HUES64 (cell line): ENCODE measurements at regions not wholly inside any gene's neighbourhood (a gene's known extent, or its start where the extent isn't known, plus 50 kb on each side); places are given as distances from the start of the nearest gene placed in this dataset.
A peak's percentile ranks its signal among the peaks of the same experiment; 100 is the strongest.

ENCODE experiments used
- H3K27ac ChIP-seq: 2 replicates; pipeline ENCODE4 v1.7.0; 2013; ENCODE audit warnings: low read depth, low read length, inconsistent platforms
- H3K27me3 ChIP-seq: 2 replicates; pipeline ENCODE4 v1.6.1; 2013; ENCODE audit warnings: mild to moderate bottlenecking, low read length; ENCODE audit not compliant: insufficient read depth
- H3K36me3 ChIP-seq: 2 replicates; pipeline ENCODE4 v1.6.1; 2013; ENCODE audit warnings: mild to moderate bottlenecking, low read length; ENCODE audit not compliant: insufficient read depth
- H3K4me1 ChIP-seq: 2 replicates; pipeline ENCODE4 v1.6.1; 2013; ENCODE audit warnings: mild to moderate bottlenecking, low read length, moderate library complexity; ENCODE audit not compliant: insufficient read depth
- H3K4me3 ChIP-seq: 2 replicates; pipeline ENCODE4 v1.5.1; 2013; ENCODE audit warnings: mild to moderate bottlenecking, low read length, moderate library complexity
- H3K9ac ChIP-seq: 2 replicates; pipeline ENCODE4 v1.6.1; 2013; ENCODE audit warnings: mild to moderate bottlenecking, low read depth, low read length
- H3K9me3 ChIP-seq: 2 replicates; pipeline ENCODE4 v1.6.1; 2013; ENCODE audit warnings: low read depth, low read length; ENCODE audit not compliant: insufficient read depth
- WGBS: fragments of 150-250, 120-280 bp; methylation state at CpG from one replicate; pipeline ENCODE4 v1.1.7; 2013; ENCODE audit warnings: missing lambda C conversion rate; 5-methylcytosine and 5-hydroxymethylcytosine counted together

DNA sequence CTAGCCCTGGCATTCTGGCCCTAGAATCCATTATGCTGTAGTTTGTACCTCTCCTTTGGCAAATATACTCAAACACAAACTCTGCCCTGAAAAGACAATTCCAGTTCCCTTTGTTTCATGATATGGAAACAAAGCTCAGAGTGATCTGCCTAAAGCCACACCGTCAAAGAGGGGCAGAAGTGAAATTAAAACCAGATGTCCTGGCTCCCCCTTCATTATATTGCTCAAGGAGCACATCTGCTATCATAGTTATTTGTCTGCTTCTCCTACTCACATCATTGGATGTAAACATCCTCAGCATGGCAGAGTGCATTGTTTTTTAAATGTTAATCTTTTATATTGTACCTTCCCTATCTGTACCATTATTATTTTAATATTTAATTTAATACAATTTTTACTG, 266.7 kb upstream of the SMARCA2 start:
- 85% methylated on average over 1 of the region's 1 CpG for WGBS
- no peaks in the 10 kb centered on the region for H3K36me3 ChIP-seq
- H3K27ac ChIP-seq, result no peak overlapping the region
- no peaks in the 10 kb centered on the region for H3K27me3 ChIP-seq
- peaks cover 7% of the 10 kb centered on the region; the same call in 1 of the 2 replicates for H3K9me3 ChIP-seq
- H3K9ac ChIP-seq, result no peak overlapping the region
- H3K4me3 ChIP-seq, result no peak overlapping the region
- peaks cover 2% of the 10 kb centered on the region; the same call in 1 of the 2 replicates for H3K4me1 ChIP-seq

DNA sequence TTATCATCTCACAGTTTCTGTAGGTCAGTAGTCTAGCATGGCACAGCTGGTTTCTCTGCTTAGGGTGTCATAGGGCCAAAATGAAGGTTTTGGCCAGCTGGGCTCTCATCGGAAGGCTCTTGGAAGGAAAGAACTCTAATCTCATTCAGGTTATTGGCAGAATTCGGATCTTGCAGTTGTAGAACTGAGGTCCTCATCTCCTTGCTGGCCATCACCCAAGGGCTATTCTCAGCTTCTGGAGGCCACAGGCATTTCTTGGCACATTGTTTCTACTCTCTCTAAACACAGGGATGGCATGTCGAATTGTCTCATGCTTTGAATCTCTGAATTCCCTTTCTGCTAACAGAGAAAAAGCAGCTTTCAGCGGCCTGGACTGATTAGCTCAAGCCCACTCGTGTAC, 258.0 kb upstream of the SMARCA2 start:
- no peaks in the 10 kb centered on the region for H3K36me3 ChIP-seq
- WGBS, result 95% methylated on average over 4 of the region's 5 CpGs
- H3K4me1 ChIP-seq, result no peaks in the 10 kb centered on the region
- H3K9me3 ChIP-seq, result no peaks in the 10 kb centered on the region
- H3K27ac ChIP-seq, result no peak overlapping the region
- H3K27me3 ChIP-seq, result no peaks in the 10 kb centered on the region
- H3K9ac ChIP-seq, result no peak overlapping the region
- no peak overlapping the region for H3K4me3 ChIP-seq

DNA sequence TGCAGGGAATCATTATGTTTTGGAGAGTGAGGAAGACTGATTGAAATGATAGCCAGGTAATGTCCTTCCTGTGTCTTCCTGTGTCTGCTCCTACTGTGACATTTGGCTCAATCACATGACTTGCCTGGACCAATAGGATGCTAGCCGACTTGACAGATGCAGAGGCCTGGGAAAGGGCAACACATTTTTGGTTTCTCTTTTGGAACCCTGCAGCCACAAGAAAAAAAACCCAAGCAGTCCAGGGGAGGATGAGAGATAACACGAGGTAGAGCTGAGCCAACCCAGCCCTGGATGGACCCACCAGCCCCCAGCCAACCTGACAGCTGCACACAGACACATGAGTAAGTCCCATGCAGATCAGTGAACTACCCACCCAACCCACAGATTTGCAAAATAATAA, 256.1 kb upstream of the SMARCA2 start:
- H3K27ac ChIP-seq, result no peak overlapping the region
- no peaks in the 10 kb centered on the region for H3K9me3 ChIP-seq
- no peaks in the 10 kb centered on the region for H3K4me1 ChIP-seq
- H3K9ac ChIP-seq, result no peak overlapping the region
- H3K27me3 ChIP-seq, result no peaks in the 10 kb centered on the region
- WGBS, result 79% methylated on average over 2 of the region's 2 CpGs
- H3K4me3 ChIP-seq, result no peak overlapping the region
- H3K36me3 ChIP-seq, result no peaks in the 10 kb centered on the region

DNA sequence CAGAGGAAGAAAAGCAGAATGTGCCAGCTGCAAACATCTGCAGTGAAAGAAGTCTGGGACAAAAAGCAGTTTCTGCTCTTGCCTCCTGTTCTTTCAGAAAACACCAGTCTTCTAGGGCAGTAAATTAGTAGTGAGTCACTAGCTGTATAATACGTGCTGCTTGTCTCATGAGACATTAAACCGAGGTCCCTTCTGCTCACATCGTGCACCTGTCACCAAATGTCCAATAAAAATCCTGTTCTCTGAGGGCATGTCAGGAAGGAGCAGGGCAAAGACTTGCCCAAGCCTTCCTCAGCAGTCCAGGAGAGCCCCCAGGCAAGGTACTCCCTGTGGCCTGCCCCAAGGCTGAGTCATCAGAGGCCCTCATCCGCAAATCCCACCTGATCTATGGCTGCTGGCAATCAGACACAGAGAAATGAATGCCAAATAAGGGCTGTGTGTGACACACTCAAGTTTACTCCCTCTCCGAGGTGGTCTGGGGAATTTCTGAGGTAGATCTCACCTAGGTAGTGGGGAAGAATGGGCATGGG, 255.3 kb upstream of the SMARCA2 start:
- no peak overlapping the region for H3K27ac ChIP-seq
- 77% methylated on average over 5 of the region's 5 CpGs for WGBS
- H3K27me3 ChIP-seq, result no peaks in the 10 kb centered on the region
- H3K4me1 ChIP-seq, result no peaks in the 10 kb centered on the region
- H3K36me3 ChIP-seq, result no peaks in the 10 kb centered on the region
- H3K4me3 ChIP-seq, result no peak overlapping the region
- H3K9ac ChIP-seq, result no peak overlapping the region
- no peaks in the 10 kb centered on the region for H3K9me3 ChIP-seq

DNA sequence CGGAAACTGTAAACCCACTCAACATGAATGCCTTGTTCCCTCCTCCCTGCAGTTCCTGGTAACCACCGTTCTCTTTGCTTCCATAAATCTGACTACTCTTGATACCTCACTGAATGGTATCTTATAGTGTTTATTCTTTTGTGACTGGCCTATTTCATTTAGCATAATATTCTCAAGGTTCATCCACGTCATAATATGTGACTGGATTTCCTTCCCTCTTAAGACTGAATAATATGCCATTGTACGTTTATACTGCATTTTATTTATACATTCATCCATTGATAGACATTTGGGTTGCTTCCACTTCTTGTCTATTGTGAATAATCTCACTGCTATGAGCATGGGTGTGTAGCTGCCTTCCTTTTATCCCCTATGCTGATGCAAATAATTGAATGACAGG, 253.3 kb upstream of the SMARCA2 start:
- no peaks in the 10 kb centered on the region for H3K4me1 ChIP-seq
- no peaks in the 10 kb centered on the region for H3K36me3 ChIP-seq
- H3K4me3 ChIP-seq, result no peak overlapping the region
- no peaks in the 10 kb centered on the region for H3K9me3 ChIP-seq
- no peak overlapping the region for H3K9ac ChIP-seq
- no peaks in the 10 kb centered on the region for H3K27me3 ChIP-seq
- 91% methylated on average over 4 of the region's 4 CpGs for WGBS
- H3K27ac ChIP-seq, result no peak overlapping the region

DNA sequence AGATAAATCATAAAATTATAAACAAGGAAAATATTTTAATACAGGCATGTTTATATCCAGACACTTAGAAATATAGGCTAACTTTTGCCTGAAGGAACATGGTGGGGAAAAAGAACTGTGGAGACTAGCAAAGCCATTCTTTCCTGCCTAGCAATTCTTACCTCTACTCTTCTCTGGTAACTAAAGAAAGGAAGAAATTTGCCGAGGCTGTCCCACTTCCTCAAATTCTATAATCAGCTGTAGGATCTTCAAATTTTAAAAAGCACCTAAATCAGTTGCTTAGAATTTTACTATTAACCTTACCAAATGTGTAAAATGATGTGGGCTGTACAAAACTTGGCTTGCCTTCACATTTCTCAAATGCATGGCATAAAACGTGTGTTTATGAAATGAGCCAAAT, 249.1 kb upstream of the SMARCA2 start:
- H3K9me3 ChIP-seq, result no peaks in the 10 kb centered on the region
- H3K9ac ChIP-seq, result no peak overlapping the region
- H3K4me1 ChIP-seq, result no peaks in the 10 kb centered on the region
- H3K4me3 ChIP-seq, result no peak overlapping the region
- WGBS, result 85% methylated on average over 2 of the region's 2 CpGs
- no peaks in the 10 kb centered on the region for H3K27me3 ChIP-seq
- no peaks in the 10 kb centered on the region for H3K36me3 ChIP-seq
- H3K27ac ChIP-seq, result no peak overlapping the region

DNA sequence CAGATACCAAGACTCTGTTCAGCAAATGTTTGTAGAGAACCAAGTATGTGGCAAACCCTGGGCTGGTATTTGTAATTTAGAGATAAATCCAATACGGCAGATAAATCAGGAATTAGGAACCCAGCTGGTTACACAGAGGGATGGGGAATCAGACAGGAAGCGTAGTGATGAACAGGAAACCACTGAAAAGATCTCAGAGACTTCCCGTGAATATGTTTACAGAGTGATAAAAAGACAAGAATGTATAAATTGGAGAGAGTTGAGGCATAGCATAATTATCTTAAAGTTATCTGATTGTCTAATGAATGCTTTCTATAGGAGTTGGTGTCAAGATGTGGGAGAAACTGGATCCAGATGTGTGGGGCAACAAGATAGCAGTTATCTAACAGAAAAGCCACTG, 246.6 kb upstream of the SMARCA2 start:
- H3K4me3 ChIP-seq, result no peak overlapping the region
- H3K9ac ChIP-seq, result no peak overlapping the region
- no peaks in the 10 kb centered on the region for H3K9me3 ChIP-seq
- WGBS, result 88% methylated on average over 3 of the region's 3 CpGs
- no peaks in the 10 kb centered on the region for H3K36me3 ChIP-seq
- no peak overlapping the region for H3K27ac ChIP-seq
- H3K4me1 ChIP-seq, result no peaks in the 10 kb centered on the region
- no peaks in the 10 kb centered on the region for H3K27me3 ChIP-seq

DNA sequence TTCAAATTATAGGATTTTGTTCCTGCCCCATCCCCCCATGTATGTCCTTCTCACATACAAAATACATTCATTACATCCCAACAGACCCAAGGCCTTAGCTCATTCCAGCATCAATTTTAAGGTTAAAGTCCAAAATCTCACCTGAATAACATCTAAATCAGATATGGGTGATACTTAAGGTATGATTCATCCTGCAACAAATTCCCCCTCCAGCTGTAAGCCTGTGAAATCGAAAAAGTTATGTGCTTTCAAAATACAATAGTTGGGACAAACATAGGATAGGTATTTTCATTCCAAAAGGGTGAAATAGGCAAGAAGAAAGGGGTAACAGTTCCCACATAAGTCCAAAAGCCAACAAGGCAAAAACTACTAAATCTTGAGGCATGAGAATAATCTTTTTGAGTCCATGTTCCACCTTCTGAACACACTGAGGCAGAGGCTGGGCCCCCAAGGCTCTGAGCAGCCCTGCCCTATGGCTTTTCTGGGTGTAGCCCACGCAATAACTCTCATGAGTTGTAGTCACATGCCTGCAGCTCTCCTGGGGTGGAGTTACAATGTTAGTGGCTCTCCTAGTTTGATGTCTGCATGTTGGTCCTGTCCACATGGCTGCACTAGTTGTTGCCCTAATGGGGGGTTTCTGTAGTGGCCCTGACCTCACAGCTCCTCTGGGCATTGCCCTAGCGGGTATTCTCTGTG, 243.9 kb upstream of the SMARCA2 start:
- H3K4me1 ChIP-seq, result peaks cover 25% of the 10 kb centered on the region
- H3K36me3 ChIP-seq, result no peaks in the 10 kb centered on the region
- no peak overlapping the region for H3K4me3 ChIP-seq
- WGBS, result 93% methylated on average over 2 of the region's 3 CpGs
- H3K27ac ChIP-seq, result no peak overlapping the region
- no peak overlapping the region for H3K9ac ChIP-seq
- H3K9me3 ChIP-seq, result no peaks in the 10 kb centered on the region
- no peaks in the 10 kb centered on the region for H3K27me3 ChIP-seq

DNA sequence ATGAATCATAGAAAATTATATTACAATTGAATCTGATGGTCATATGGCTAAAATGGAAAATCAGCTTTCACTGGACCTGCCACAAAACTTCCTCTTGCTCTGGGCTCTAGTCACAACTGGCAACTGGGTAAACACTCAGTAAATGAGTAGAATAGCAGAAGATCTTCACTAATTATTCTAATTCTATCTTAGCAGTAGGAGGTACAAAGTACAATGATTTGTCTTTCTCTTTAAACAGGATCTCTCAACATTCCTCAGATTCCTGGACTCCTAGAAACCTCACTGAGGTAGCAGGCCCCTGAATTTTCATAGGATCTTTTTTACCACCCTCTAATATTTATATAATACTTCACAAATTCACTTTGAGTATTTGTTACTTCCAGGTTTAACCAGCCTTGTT, 239.9 kb upstream of the SMARCA2 start:
- Histone ChIP-seq H3K36me3 (no peaks in the 10 kb centered on the region), H3K9me3 (no peaks in the 10 kb centered on the region), H3K9ac (peak overlapping the region; percentile 28; the same call in 1 of the 2 replicates), H3K4me3 (peak overlapping the region; percentile 11; the same call in 1 of the 2 replicates), H3K4me1 (peaks cover 36% of the 10 kb centered on the region), H3K27me3 (no peaks in the 10 kb centered on the region), H3K27ac (peak overlapping the region; percentile 77)

DNA sequence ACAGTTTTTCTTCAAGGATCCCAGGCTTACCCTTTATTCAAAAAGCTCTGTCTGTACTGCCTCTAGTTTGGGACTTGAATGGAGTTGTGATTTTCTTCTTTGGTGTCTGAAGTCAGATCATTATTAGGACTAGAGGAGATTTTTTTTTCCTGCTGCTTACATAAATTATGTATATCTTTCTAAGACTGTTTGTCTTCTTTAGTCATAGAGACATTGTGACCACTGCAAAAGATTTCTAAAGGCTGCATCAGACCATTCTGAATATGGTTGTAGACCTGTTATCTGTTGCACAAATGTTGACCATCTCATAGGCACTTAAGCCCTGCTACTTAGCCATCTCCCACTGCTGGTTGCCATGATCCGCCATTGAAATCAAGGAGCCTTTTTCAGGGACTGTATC, 238.5 kb upstream of the SMARCA2 start:
- no peak overlapping the region for H3K4me3 ChIP-seq
- WGBS, result 38% methylated on average over 1 of the region's 1 CpG
- peaks cover 36% of the 10 kb centered on the region for H3K4me1 ChIP-seq
- no peaks in the 10 kb centered on the region for H3K27me3 ChIP-seq
- no peaks in the 10 kb centered on the region for H3K9me3 ChIP-seq
- H3K9ac ChIP-seq, result no peak overlapping the region
- no peak overlapping the region for H3K27ac ChIP-seq
- no peaks in the 10 kb centered on the region for H3K36me3 ChIP-seq

DNA sequence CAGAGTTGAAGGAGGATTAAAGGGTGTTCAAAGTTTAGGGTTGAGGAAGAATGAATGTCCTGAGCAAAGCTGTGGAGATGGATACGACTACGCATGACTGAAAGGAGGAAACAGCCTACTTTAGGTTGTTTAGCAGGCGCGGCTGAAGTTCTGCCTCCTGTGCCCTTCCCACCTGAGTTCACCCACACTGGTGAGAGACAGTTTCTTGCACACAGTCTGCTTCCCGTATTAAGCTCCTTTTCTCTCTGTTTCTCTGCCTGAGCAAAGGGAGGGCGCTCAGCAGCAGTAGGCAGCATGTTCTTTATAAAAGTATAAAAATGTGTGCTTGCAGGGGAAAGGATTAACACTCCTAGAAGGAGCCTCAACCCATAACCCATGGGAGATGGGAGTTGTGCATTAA, 224.0 kb upstream of the SMARCA2 start:
- no peak overlapping the region for H3K4me3 ChIP-seq
- no peaks in the 10 kb centered on the region for H3K36me3 ChIP-seq
- no peaks in the 10 kb centered on the region for H3K27me3 ChIP-seq
- no peak overlapping the region for H3K27ac ChIP-seq
- no peaks in the 10 kb centered on the region for H3K4me1 ChIP-seq
- no peaks in the 10 kb centered on the region for H3K9me3 ChIP-seq
- no peak overlapping the region for H3K9ac ChIP-seq
- 96% methylated on average over 5 of the region's 6 CpGs for WGBS
